SK-N-SH treated with all-trans-retinoic acid at 6 μM for 48 hours (cell line): ENCODE measurements at regions not wholly inside any gene's neighbourhood (a gene's known extent, or its start where the extent isn't known, plus 50 kb on each side); places are given as distances from the start of the nearest gene placed in this dataset.

Source experiments
- GLIS3 ChIP-seq: fragments of 250-450 bp; sonication (Bioruptor Pico); IDR thresholded peaks from 2 replicates; pipeline ENCODE4 v1.5.0; 2020; ENCODE audit warnings: mild to moderate bottlenecking, moderate library complexity
- ISL1 ChIP-seq: fragments of 250-450 bp; sonication (Bioruptor Pico); IDR thresholded peaks from 2 replicates; pipeline ENCODE4 v2.1.2; 2022; ENCODE audit warnings: mild to moderate bottlenecking, moderate library complexity
- OSR1 ChIP-seq: fragments of 250-450 bp; sonication (Bioruptor Pico); IDR thresholded peaks from 2 replicates; pipeline ENCODE4 v1.8.0; 2022; ENCODE audit warnings: moderate library complexity, mild to moderate bottlenecking, inconsistent platforms
- RARB ChIP-seq: fragments of 250-450 bp; sonication (Bioruptor Pico); IDR thresholded peaks from 2 replicates; pipeline ENCODE4 v1.8.0; 2021; ENCODE audit warnings: mild to moderate bottlenecking, moderate library complexity
- SNAI2 ChIP-seq: fragments of 250-450 bp; sonication (Bioruptor Pico); IDR thresholded peaks from 2 replicates; pipeline ENCODE4 v1.5.0; 2020; ENCODE audit warnings: mild to moderate bottlenecking, moderate library complexity
- ZC3H10 ChIP-seq: fragments of 250-450 bp; sonication (Bioruptor Pico); IDR thresholded peaks from 2 replicates; pipeline ENCODE4 v1.5.1; 2021; ENCODE audit warnings: mild to moderate bottlenecking, moderate library complexity
- ZFP3 ChIP-seq: fragments of 250-450 bp; sonication (Bioruptor Pico); IDR thresholded peaks from 2 replicates; pipeline ENCODE4 v1.5.0; 2020; ENCODE audit warnings: mild to moderate bottlenecking, moderate library complexity
- ZFP30 ChIP-seq: fragments of 450-650 bp; formaldehyde crosslinking; IDR thresholded peaks from 2 replicates; pipeline ENCODE4 v1.5.0; 2022; ENCODE audit warnings: mild to moderate bottlenecking, moderate library complexity
- ZNF565 ChIP-seq: fragments of 450-650 bp; formaldehyde crosslinking; conservative IDR thresholded peaks from 2 replicates; pipeline ENCODE4 v1.5.0; 2020; ENCODE audit warnings: low read depth, mild to moderate bottlenecking, moderate library complexity
- ZNF70 ChIP-seq: fragments of 450-650 bp; formaldehyde crosslinking; IDR thresholded peaks from 2 replicates; pipeline ENCODE4 v1.5.0; 2020; ENCODE audit warnings: mild to moderate bottlenecking, moderate library complexity
- TF ChIP-seq, protein P1 (sequence below): fragments of 250-450 bp; sonication (Bioruptor Pico); IDR thresholded peaks from 2 replicates; pipeline ENCODE4 v1.8.0; 2020; ENCODE audit warnings: mild to moderate bottlenecking, moderate library complexity, borderline replicate concordance
- TF ChIP-seq, protein P2 (sequence below): fragments of 250-450 bp; sonication (Bioruptor Pico); IDR thresholded peaks from 2 replicates; pipeline ENCODE4 v1.5.1; 2020; ENCODE audit warnings: low read depth, mild to moderate bottlenecking, moderate library complexity
- TF ChIP-seq, protein P3 (sequence below): fragments of 250-450 bp; sonication (Bioruptor Pico); IDR thresholded peaks from 2 replicates; pipeline ENCODE4 v1.5.1; 2021; ENCODE audit warnings: mild to moderate bottlenecking, moderate library complexity

DNA sequence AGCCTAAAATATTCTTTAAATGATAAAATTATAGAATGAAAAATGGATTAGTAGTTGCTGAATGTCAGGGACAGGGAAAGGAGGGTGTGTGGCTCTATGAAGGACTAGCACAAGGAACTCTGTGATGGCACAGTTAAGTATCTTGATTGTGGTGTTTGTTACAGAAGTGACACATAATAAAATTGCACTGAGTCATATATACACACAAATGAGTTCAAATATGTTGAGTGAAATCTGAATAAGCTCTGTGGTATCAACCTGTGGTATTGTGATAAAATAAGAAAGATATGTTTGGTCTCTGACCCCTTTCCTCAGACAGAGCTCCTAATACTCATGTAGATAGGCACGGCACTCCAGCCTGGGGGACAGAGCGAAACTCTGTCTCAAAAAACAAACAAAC is 181.5 kb upstream of the TRIM24 start:
- TF ChIP-seq, protein P1, sequence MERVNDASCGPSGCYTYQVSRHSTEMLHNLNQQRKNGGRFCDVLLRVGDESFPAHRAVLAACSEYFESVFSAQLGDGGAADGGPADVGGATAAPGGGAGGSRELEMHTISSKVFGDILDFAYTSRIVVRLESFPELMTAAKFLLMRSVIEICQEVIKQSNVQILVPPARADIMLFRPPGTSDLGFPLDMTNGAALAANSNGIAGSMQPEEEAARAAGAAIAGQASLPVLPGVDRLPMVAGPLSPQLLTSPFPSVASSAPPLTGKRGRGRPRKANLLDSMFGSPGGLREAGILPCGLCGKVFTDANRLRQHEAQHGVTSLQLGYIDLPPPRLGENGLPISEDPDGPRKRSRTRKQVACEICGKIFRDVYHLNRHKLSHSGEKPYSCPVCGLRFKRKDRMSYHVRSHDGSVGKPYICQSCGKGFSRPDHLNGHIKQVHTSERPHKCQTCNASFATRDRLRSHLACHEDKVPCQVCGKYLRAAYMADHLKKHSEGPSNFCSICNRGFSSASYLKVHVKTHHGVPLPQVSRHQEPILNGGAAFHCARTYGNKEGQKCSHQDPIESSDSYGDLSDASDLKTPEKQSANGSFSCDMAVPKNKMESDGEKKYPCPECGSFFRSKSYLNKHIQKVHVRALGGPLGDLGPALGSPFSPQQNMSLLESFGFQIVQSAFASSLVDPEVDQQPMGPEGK (CRISPR knock-in tag), result no peak
- TF ChIP-seq SNAI2 (CRISPR knock-in tag), result no peak
- no peak for TF ChIP-seq ISL1 (CRISPR knock-in tag)
- no peak for TF ChIP-seq ZC3H10 (CRISPR knock-in tag)
- TF ChIP-seq, protein P2, sequence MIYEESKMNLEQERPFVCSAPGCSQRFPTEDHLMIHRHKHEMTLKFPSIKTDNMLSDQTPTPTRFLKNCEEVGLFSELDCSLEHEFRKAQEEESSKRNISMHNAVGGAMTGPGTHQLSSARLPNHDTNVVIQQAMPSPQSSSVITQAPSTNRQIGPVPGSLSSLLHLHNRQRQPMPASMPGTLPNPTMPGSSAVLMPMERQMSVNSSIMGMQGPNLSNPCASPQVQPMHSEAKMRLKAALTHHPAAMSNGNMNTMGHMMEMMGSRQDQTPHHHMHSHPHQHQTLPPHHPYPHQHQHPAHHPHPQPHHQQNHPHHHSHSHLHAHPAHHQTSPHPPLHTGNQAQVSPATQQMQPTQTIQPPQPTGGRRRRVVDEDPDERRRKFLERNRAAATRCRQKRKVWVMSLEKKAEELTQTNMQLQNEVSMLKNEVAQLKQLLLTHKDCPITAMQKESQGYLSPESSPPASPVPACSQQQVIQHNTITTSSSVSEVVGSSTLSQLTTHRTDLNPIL (CRISPR knock-in tag), result no peak
- no peak for TF ChIP-seq ZNF565
- TF ChIP-seq, protein P3, sequence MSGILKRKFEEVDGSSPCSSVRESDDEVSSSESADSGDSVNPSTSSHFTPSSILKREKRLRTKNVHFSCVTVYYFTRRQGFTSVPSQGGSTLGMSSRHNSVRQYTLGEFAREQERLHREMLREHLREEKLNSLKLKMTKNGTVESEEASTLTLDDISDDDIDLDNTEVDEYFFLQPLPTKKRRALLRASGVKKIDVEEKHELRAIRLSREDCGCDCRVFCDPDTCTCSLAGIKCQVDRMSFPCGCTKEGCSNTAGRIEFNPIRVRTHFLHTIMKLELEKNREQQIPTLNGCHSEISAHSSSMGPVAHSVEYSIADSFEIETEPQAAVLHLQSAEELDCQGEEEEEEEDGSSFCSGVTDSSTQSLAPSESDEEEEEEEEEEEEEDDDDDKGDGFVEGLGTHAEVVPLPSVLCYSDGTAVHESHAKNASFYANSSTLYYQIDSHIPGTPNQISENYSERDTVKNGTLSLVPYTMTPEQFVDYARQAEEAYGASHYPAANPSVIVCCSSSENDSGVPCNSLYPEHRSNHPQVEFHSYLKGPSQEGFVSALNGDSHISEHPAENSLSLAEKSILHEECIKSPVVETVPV (CRISPR knock-in tag), result no peak
- TF ChIP-seq ZFP3 (CRISPR knock-in tag), result no peak
- no peak for TF ChIP-seq RARB (CRISPR knock-in tag)
- TF ChIP-seq ZNF70 (CRISPR knock-in tag), result no peak
- no peak for TF ChIP-seq OSR1 (CRISPR knock-in tag)
- no peak for TF ChIP-seq ZFP30 (CRISPR knock-in tag)
- no peak for TF ChIP-seq GLIS3 (CRISPR knock-in tag)
